ENCODE measurements at regions not wholly inside any gene's neighbourhood (a gene's known extent, or its start where the extent isn't known, plus 50 kb on each side); places are given as distances from the start of the nearest gene placed in this dataset.

- no peak for TF ChIP-seq JUN (IDR thresholded peaks at IDR 0.05; ENCODE audit: borderline replicate concordance, insufficient read depth, insufficient read length, low read depth)
- TF ChIP-seq, protein P1, sequence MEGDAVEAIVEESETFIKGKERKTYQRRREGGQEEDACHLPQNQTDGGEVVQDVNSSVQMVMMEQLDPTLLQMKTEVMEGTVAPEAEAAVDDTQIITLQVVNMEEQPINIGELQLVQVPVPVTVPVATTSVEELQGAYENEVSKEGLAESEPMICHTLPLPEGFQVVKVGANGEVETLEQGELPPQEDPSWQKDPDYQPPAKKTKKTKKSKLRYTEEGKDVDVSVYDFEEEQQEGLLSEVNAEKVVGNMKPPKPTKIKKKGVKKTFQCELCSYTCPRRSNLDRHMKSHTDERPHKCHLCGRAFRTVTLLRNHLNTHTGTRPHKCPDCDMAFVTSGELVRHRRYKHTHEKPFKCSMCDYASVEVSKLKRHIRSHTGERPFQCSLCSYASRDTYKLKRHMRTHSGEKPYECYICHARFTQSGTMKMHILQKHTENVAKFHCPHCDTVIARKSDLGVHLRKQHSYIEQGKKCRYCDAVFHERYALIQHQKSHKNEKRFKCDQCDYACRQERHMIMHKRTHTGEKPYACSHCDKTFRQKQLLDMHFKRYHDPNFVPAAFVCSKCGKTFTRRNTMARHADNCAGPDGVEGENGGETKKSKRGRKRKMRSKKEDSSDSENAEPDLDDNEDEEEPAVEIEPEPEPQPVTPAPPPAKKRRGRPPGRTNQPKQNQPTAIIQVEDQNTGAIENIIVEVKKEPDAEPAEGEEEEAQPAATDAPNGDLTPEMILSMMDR (IDR thresholded peaks at IDR 0.05; ENCODE audit: extremely low read depth in 1 of 2, insufficient read depth in 1 of 2, low read depth in 1 of 2, low read length in 2 of 2), result no peak
- TF ChIP-seq EZH2 (IDR thresholded peaks at IDR 0.05; ENCODE audit: borderline replicate concordance, low read depth, low read length, severe bottlenecking), result no peak
- no peak for TF ChIP-seq GATA2 (IDR thresholded peaks at IDR 0.05; ENCODE audit: insufficient read depth, insufficient read length, low read depth, low read length)
- TF ChIP-seq MYC (IDR thresholded peaks at IDR 0.05; ENCODE audit: low read depth, low read length), result no peak
- no peak for TF ChIP-seq POLR2A (IDR thresholded peaks at IDR 0.05; ENCODE audit: low read depth, low read length)
- TF ChIP-seq POLR2AphosphoS5 (IDR thresholded peaks at IDR 0.05; ENCODE audit: insufficient read depth, low read depth, low read length), result no peak
- TF ChIP-seq MAX (IDR thresholded peaks at IDR 0.05; ENCODE audit: insufficient read depth, insufficient read length), result no peak
- no peak for TF ChIP-seq FOS (IDR thresholded peaks at IDR 0.05; ENCODE audit: borderline replicate concordance, insufficient read depth, low read length)
- dilution Hi-C loops (cut with MboI; ENCODE audit: extremely low pct_ligation_motif_present, low sequenced_read_pairs), result no loop called here
- ChIA-PET POLR2A (no interaction called here), CTCF (no interaction called here)
- Histone ChIP-seq H3K27me3 (ENCODE audit: control insufficient read depth in 2 of 2, insufficient read depth in 2 of 2, low read length in 2 of 2) (no peaks in the 10 kb centered on the region), H4K20me1 (replicated peaks; ENCODE audit: control insufficient read depth, extremely low read depth, insufficient read depth, low read length) (no peaks in the 10 kb centered on the region), H3K9me3 (replicated peaks; ENCODE audit: control insufficient read depth, insufficient read depth, low read length) (no peaks in the 10 kb centered on the region), H3K9ac (replicated peaks; ENCODE audit: extremely low read depth, insufficient read depth, low read length) (no peak overlapping the region), H3K4me3 (replicated peaks in 1 of 3; ENCODE audit: insufficient read depth in 1 of 3, low read depth in 1 of 3, low read length in 3 of 3) (no peak overlapping the region), H3K9me1 (replicated peaks; ENCODE audit: control insufficient read depth, extremely low read depth, insufficient read depth, low read length) (no peaks in the 10 kb centered on the region), H2AFZ (ENCODE audit: low read depth, low read length) (no peak overlapping the region), H3K27ac (ENCODE audit: insufficient read depth, low read depth, low read length) (no peak overlapping the region), H3K4me2 (ENCODE audit: insufficient read depth, low read length) (no peak overlapping the region), H3K36me3 (ENCODE audit: control insufficient read depth in 2 of 2, extremely low read depth in 1 of 2, insufficient read depth in 2 of 2, low read length in 2 of 2) (no peaks in the 10 kb centered on the region), H3K79me2 (ENCODE audit: control insufficient read depth, insufficient read depth, low read length) (no peaks in the 10 kb centered on the region), H3K4me1 (ENCODE audit: control insufficient read depth, extremely low read depth, insufficient read depth, low read length) (no peaks in the 10 kb centered on the region)
- intact Hi-C loops (cut with micrococcal nuclease), result no loop called here
- DNase-seq (ENCODE audit: low read depth, low spot score), result no peak
- no TSS peak for BruUV-seq (replicated peaks)
- no peak for FAIRE-seq
These were observed 544.8 kb upstream of the ADGRL3 start for GRCh38 chr4:60655356-60655755.
